ENCODE measurements at regions not wholly inside any gene's neighbourhood (a gene's known extent, or its start where the extent isn't known, plus 50 kb on each side); places are given as distances from the start of the nearest gene placed in this dataset.

- peak; percentile 13; the same call in 1 of the 2 replicates for TF ChIP-seq U2AF2 (IDR thresholded peaks at IDR 0.05; ENCODE audit: low read depth, low read length)
- no peak for TF ChIP-seq ZNF282 (IDR thresholded peaks at IDR 0.05; ENCODE audit: partially characterized antibody)
- TF ChIP-seq ZC3H4 (CRISPR knock-in tag; IDR thresholded peaks at IDR 0.05; ENCODE audit: borderline replicate concordance) = peak; percentile 86; the same call in 1 of the 2 replicates
- no peak for TF ChIP-seq HOXA9 (CRISPR knock-in tag; IDR thresholded peaks at IDR 0.05; ENCODE audit: borderline replicate concordance)
- no peak for TF ChIP-seq FOSL1 (CRISPR knock-in tag; IDR thresholded peaks at IDR 0.05; ENCODE audit: borderline replicate concordance)
- peak; percentile 92 for TF ChIP-seq TFDP1 (CRISPR knock-in tag; IDR thresholded peaks at IDR 0.05; ENCODE audit: borderline replicate concordance)
- peak; percentile 96 for TF ChIP-seq POLR2G (IDR thresholded peaks at IDR 0.05; ENCODE audit: low read depth, low read length)
- peak; percentile 60 for TF ChIP-seq ZFX (CRISPR knock-in tag; IDR thresholded peaks at IDR 0.05; ENCODE audit: low read depth)
- no peak for TF ChIP-seq ZNF569 (CRISPR knock-in tag; IDR thresholded peaks at IDR 0.05; ENCODE audit: borderline replicate concordance)
- TF ChIP-seq MAZ (IDR thresholded peaks at IDR 0.05; ENCODE audit: borderline replicate concordance, low read depth, low read length) = 0 out of 2 replicates have a peak, but pooled peaks have one; percentile 18
- no peak for TF ChIP-seq MAZ (CRISPR knock-in tag; IDR thresholded peaks at IDR 0.05; ENCODE audit: low read depth)
- TF ChIP-seq HIVEP1 (CRISPR knock-in tag; IDR thresholded peaks at IDR 0.05) = 0 out of 2 replicates have a peak, but pooled peaks have one; percentile 15
- TF ChIP-seq ZNF703 (CRISPR knock-in tag; IDR thresholded peaks at IDR 0.05; ENCODE audit: borderline replicate concordance) = no peak
- no peak for TF ChIP-seq CREBL2 (CRISPR knock-in tag; IDR thresholded peaks at IDR 0.05; ENCODE audit: borderline replicate concordance)
- no peak for TF ChIP-seq MBD4 (IDR thresholded peaks at IDR 0.05; ENCODE audit: borderline replicate concordance, low read length)
- TF ChIP-seq SOX5 (CRISPR knock-in tag; IDR thresholded peaks at IDR 0.05; ENCODE audit: borderline replicate concordance) = no peak; the same call in 1 of the 2 replicates
- TF ChIP-seq DMAP1 (CRISPR knock-in tag; IDR thresholded peaks at IDR 0.05) = no peak
- 0 out of 2 replicates have a peak, but pooled peaks have one; percentile 47 for TF ChIP-seq SETDB1 (CRISPR knock-in tag; IDR thresholded peaks at IDR 0.05; ENCODE audit: borderline replicate concordance)
- TF ChIP-seq RAD21 (CRISPR knock-in tag; IDR thresholded peaks at IDR 0.05) = peak; percentile 18; the same call in 1 of the 2 replicates
- TF ChIP-seq E2F5 (CRISPR knock-in tag; conservative IDR thresholded peaks at IDR 0.05) = no peak; the same call in 1 of the 2 replicates
- 0 out of 2 replicates have a peak, but pooled peaks have one; percentile 3 for TF ChIP-seq CTCF (CRISPR knock-in tag; IDR thresholded peaks at IDR 0.05)
- TF ChIP-seq PPARG (CRISPR knock-in tag; conservative IDR thresholded peaks at IDR 0.05) = no peak
- peak; percentile 38; the same call in 1 of the 2 replicates for TF ChIP-seq ZNF772 (CRISPR knock-in tag; IDR thresholded peaks at IDR 0.05)
- peak; percentile 35; the same call in 1 of the 2 replicates for TF ChIP-seq ZFP91 (CRISPR knock-in tag; IDR thresholded peaks at IDR 0.05; ENCODE audit: borderline replicate concordance)
- peak; percentile 78 for TF ChIP-seq MED8 (CRISPR knock-in tag; IDR thresholded peaks at IDR 0.05; ENCODE audit: insufficient replicate concordance)
Measured at GRCh38 chr6:27132532-27133280, 114.8 kb upstream of the PRSS16 start (continued).

Data from HepG2 (cell line).